BE2C (cell line): ENCODE measurements at regions not wholly inside any gene's neighbourhood (a gene's known extent, or its start where the extent isn't known, plus 50 kb on each side); places are given as distances from the start of the nearest gene placed in this dataset.

Experiments
- DNase-seq: peaks from one replicate; pipeline ENCODE4 v3.0.0-alpha.2; 2020
- H3K27me3 ChIP-seq: fragments of 250-450 bp; sonication (Bioruptor Pico); 2 replicates; pipeline ENCODE4 v1.5.1; 2020; ENCODE audit warnings: mild to moderate bottlenecking
- H3K36me3 ChIP-seq: fragments of 250-450 bp; sonication (Bioruptor Pico); 2 replicates; pipeline ENCODE4 v1.5.1; 2020; ENCODE audit warnings: mild to moderate bottlenecking
- H3K4me1 ChIP-seq: fragments of 250-450 bp; sonication (Bioruptor Pico); 2 replicates; pipeline ENCODE4 v1.5.1; 2020
- H3K4me3 ChIP-seq: 2 replicates; pipeline ENCODE4 v1.5.1; 2011; ENCODE audit warnings: low read depth, low read length
- H3K9me3 ChIP-seq: fragments of 250-450 bp; sonication (Bioruptor Pico); 2 replicates; pipeline ENCODE4 v1.5.1; 2020
- TF ChIP-seq, protein P1 (sequence below): IDR thresholded peaks from 2 replicates; pipeline ENCODE4 v1.5.1; 2012; ENCODE audit warnings: mild to moderate bottlenecking, low read depth, low read length

DNA sequence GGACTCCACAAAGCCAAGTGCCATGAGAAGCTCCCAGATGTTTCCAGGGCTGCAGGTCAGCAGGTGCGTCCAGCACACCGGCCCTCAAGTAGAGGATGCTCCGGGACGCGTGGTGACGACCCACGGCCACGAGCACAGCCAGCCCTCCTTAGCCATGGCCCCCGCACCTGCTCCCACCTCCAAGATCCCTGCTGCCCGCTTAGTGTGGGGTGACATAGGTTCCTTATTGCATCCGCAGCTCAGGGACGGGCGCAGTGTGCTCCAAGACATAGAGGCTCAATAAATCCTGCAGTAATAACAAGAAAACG is 138.1 kb upstream of the RPS6KA2 start:
- no peak for DNase-seq
- H3K27me3 ChIP-seq = no peaks in the 10 kb centered on the region

DNA sequence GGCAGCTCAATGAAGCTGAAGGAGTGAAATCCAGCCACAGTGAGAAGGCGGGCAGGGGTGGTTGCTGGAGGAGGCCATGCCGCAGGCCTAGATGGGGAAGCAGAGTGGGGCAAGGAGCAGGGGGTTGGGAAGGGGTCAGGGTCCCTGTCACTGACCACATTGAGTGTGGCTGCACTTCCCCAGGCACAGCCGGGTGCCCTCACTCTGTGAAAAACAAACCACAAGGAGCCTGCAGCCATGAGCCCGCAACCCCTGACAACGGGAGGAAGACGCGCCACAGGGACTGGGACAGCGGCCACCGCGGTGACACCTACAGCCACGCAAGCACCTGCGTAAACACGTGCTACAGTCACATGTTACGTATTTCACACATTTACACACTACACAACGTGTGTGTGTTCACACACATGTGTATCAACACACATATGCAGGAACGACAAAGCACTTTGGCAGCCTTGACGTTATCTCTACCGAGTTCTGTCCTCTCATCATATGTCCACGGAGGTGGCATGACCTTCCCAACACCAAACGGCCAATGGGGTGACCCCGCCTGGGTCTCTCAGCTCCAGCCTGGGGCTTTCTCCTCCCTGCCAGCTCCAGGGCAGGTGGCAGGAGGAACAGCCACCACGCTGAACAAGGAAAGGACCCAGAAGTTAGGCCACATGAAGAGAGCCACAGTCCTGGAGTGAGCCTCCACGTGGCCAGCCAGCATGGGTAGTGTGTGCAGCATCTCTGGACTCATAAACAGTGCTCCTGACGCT is 137.6 kb upstream of the RPS6KA2 start:
- TF ChIP-seq, protein P1, sequence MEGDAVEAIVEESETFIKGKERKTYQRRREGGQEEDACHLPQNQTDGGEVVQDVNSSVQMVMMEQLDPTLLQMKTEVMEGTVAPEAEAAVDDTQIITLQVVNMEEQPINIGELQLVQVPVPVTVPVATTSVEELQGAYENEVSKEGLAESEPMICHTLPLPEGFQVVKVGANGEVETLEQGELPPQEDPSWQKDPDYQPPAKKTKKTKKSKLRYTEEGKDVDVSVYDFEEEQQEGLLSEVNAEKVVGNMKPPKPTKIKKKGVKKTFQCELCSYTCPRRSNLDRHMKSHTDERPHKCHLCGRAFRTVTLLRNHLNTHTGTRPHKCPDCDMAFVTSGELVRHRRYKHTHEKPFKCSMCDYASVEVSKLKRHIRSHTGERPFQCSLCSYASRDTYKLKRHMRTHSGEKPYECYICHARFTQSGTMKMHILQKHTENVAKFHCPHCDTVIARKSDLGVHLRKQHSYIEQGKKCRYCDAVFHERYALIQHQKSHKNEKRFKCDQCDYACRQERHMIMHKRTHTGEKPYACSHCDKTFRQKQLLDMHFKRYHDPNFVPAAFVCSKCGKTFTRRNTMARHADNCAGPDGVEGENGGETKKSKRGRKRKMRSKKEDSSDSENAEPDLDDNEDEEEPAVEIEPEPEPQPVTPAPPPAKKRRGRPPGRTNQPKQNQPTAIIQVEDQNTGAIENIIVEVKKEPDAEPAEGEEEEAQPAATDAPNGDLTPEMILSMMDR = no peak
- H3K4me3 ChIP-seq = no peak overlapping the region
- H3K27me3 ChIP-seq = no peaks in the 10 kb centered on the region
- H3K9me3 ChIP-seq = no peaks in the 10 kb centered on the region
- no peaks in the 10 kb centered on the region for H3K36me3 ChIP-seq
- no peak for DNase-seq
- H3K4me1 ChIP-seq = no peaks in the 10 kb centered on the region

More for the DNA sequence above, 138.1 kb upstream of the RPS6KA2 start:
- H3K9me3 ChIP-seq = no peaks in the 10 kb centered on the region
- TF ChIP-seq, protein P1 = no peak
- no peaks in the 10 kb centered on the region for H3K36me3 ChIP-seq
- no peak overlapping the region for H3K4me3 ChIP-seq
- H3K4me1 ChIP-seq = no peaks in the 10 kb centered on the region

DNA sequence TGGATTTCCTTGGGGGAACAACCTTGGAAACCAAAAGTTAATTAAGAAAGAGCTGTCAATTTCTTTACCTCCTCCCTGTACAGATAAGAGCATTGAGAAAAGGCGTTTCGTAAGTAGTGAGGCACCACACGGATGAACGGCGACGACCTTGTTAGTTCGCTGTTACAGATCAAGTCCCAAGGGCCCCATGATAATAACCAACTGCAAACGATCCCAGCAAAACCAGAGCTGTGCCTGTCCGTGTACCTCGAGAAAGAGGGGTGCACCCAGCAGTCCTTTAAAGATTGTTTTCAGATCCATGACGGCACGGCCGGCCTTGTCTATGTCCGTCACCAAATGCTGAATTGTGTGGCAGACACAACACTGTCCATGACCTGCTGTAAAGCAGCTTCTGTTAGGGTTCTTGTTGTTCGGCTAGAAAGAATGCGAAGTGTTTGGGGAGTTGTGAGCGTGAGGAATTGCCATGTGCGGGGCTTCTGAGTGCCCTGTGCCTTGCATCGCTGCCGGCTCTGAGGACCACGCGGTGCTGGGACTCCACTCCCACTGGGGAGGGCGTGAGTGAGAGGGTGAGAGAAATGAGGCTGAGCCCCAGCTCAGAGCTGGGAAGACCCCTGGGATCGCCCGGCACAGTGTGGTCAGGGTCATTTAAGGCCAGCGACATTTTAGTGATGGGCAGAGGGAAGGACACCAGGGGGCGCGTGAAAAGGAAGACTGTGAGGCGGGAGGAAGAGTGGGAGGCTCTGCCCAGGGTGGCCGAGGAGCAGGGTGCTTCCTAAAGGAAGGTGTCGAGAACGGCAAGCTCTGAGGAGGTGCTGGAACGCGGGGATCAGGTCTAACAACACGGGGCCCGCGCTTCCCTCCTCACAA is 136.8 kb upstream of the RPS6KA2 start:
- TF ChIP-seq, protein P1 = no peak
- Histone ChIP-seq H3K4me3 (no peak overlapping the region), H3K4me1 (no peaks in the 10 kb centered on the region), H3K27me3 (no peaks in the 10 kb centered on the region), H3K9me3 (no peaks in the 10 kb centered on the region), H3K36me3 (no peaks in the 10 kb centered on the region)
- DNase-seq = no peak

DNA sequence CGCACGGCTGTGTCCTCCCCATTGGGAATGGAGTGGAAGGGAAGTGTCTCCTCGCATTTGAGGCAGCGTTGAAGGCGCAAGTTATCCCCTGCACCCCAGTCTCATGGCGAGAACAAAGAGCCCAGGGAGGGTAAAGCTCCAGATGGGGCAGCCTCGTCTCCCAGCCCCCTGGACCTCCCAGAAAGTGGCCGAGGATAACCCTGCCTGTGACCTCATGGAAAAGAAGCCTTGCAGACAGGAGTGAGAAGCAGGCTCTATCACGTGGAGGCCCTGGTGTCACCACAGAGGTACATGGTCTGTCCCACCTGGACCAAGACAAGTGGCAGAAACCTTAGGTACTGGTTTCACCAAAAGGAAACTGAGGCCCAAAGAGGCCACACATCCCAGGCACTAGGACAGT is 134.8 kb upstream of the RPS6KA2 start:
- Histone ChIP-seq H3K4me3 (no peak overlapping the region), H3K4me1 (peaks cover 11% of the 10 kb centered on the region), H3K27me3 (no peaks in the 10 kb centered on the region), H3K36me3 (no peaks in the 10 kb centered on the region), H3K9me3 (no peaks in the 10 kb centered on the region)
- TF ChIP-seq, protein P1 = no peak
- no peak for DNase-seq

DNA sequence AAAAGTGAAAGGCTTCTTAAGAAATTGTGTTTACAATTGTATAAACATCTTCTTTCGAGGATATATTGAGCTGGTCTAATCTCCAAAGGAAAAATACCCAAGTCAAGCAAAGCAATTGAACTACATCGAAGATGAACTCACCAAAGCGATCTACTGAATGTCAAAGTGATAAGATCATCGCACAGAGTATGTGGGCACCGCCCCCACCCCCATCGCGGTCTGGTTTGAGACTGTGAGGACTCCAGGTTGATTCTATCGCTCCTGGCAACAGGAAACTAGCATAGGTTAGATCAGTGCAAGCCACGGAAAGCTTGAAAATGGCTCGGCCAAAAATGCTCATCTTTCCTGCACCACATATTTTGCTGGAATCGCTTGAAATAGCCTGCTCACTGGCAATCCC is 133.2 kb upstream of the RPS6KA2 start:
- H3K27me3 ChIP-seq = no peaks in the 10 kb centered on the region
- TF ChIP-seq, protein P1 = no peak

More for the DNA sequence above, 133.2 kb upstream of the RPS6KA2 start:
- Histone ChIP-seq H3K4me3 (no peak overlapping the region), H3K9me3 (no peaks in the 10 kb centered on the region), H3K4me1 (peaks cover 11% of the 10 kb centered on the region), H3K36me3 (no peaks in the 10 kb centered on the region)
- no peak for DNase-seq
